ENCODE measurements at regions not wholly inside any gene's neighbourhood (a gene's known extent, or its start where the extent isn't known, plus 50 kb on each side); places are given as distances from the start of the nearest gene placed in this dataset.

DNA sequence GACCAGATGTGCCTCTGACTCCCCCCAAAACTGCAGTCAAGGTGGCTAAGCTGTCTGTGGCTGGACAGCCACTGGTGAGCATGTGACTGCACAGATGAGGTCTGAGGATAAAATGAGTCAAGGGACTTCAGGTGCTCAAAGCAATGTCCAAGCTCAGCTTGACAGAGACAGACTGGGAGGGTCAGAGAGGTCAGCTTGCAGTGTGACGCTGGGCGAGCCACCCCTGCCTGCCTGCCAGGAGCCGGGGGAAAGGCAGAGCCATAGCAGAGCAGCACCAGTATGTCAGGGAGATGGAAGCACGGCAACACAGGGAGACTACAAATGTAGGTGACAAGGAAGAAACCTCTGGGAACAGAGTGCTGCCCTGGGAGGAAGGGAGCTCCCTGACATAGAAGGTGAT is 399.4 kb downstream of the OCA2 start:
- H3K9me3 ChIP-seq (ENCODE audit: control insufficient read depth, insufficient read depth, low read depth, low read length), result no peaks in the 10 kb centered on the region
- no peak for DNase-seq (ENCODE audit: low read depth in 2 of 2)
- no peak overlapping the region for H2AFZ ChIP-seq (ENCODE audit: low read length)
- no peaks in the 10 kb centered on the region for H4K20me1 ChIP-seq (ENCODE audit: control insufficient read depth, extremely low read depth, insufficient read depth, low read length)
- no peak overlapping the region for H3K4me3 ChIP-seq (replicated peaks in 1 of 4; ENCODE audit: control extremely low read depth in 1 of 4, insufficient read depth in 1 of 4, low read depth in 3 of 4, low read length in 4 of 4)
- TF ChIP-seq EZH2 (IDR thresholded peaks at IDR 0.05; ENCODE audit: low read length, missing control alignments), result no peak
- TF ChIP-seq, protein P1, sequence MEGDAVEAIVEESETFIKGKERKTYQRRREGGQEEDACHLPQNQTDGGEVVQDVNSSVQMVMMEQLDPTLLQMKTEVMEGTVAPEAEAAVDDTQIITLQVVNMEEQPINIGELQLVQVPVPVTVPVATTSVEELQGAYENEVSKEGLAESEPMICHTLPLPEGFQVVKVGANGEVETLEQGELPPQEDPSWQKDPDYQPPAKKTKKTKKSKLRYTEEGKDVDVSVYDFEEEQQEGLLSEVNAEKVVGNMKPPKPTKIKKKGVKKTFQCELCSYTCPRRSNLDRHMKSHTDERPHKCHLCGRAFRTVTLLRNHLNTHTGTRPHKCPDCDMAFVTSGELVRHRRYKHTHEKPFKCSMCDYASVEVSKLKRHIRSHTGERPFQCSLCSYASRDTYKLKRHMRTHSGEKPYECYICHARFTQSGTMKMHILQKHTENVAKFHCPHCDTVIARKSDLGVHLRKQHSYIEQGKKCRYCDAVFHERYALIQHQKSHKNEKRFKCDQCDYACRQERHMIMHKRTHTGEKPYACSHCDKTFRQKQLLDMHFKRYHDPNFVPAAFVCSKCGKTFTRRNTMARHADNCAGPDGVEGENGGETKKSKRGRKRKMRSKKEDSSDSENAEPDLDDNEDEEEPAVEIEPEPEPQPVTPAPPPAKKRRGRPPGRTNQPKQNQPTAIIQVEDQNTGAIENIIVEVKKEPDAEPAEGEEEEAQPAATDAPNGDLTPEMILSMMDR (conservative IDR thresholded peaks at IDR 0.05 in 1 of 2, IDR thresholded peaks at IDR 0.05 in 1 of 2; ENCODE audit: low read depth in 1 of 2, low read length in 2 of 2), result no peak
- no peaks in the 10 kb centered on the region for H3K4me1 ChIP-seq (ENCODE audit: control insufficient read depth, extremely low read depth, insufficient read depth, low read length)
- H3K4me2 ChIP-seq (ENCODE audit: extremely low read depth, insufficient read depth, low read length), result no peak overlapping the region
- H3K27me3 ChIP-seq (ENCODE audit: control insufficient read depth, insufficient read depth, low read length), result no peaks in the 10 kb centered on the region
- no peak overlapping the region for H3K27ac ChIP-seq (ENCODE audit: insufficient read depth, low read length)
- no peaks in the 10 kb centered on the region for H3K36me3 ChIP-seq (ENCODE audit: control insufficient read depth, insufficient read depth, low read length)
- H3K79me2 ChIP-seq (ENCODE audit: control insufficient read depth, insufficient read depth, low read length), result no peaks in the 10 kb centered on the region
- H3K9ac ChIP-seq (ENCODE audit: insufficient read depth, low read length), result no peak overlapping the region

DNA sequence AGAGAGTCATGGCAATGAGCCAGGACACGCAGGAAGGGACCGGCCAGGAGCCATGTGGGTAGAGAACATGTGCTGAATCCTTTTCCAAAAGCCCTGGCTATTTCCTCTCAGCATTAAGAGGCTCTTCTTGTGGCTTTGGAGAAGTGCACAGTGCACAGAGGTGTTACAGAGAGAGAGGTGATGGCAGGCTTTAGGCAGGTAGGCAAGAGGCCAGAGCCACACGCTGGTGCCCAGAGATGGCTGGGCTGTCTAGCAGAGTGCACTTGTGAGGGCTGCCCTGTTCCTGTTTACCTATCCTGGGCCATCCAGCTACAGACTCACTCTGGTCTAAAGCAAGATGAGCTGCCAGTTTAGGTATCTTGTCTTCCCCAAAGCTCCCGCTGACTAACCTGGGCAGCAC is 402.6 kb downstream of the OCA2 start:
- Histone ChIP-seq H3K9me3 (ENCODE audit: control insufficient read depth, insufficient read depth, low read depth, low read length) (no peaks in the 10 kb centered on the region), H4K20me1 (ENCODE audit: control insufficient read depth, extremely low read depth, insufficient read depth, low read length) (no peaks in the 10 kb centered on the region), H3K36me3 (ENCODE audit: control insufficient read depth, insufficient read depth, low read length) (no peaks in the 10 kb centered on the region), H3K4me3 (replicated peaks in 1 of 4; ENCODE audit: control extremely low read depth in 1 of 4, insufficient read depth in 1 of 4, low read depth in 3 of 4, low read length in 4 of 4) (no peak overlapping the region), H3K4me1 (ENCODE audit: control insufficient read depth, extremely low read depth, insufficient read depth, low read length) (no peaks in the 10 kb centered on the region), H2AFZ (ENCODE audit: low read length) (no peak overlapping the region), H3K27me3 (ENCODE audit: control insufficient read depth, insufficient read depth, low read length) (no peaks in the 10 kb centered on the region), H3K27ac (ENCODE audit: insufficient read depth, low read length) (no peak overlapping the region), H3K79me2 (ENCODE audit: control insufficient read depth, insufficient read depth, low read length) (no peaks in the 10 kb centered on the region), H3K9ac (ENCODE audit: insufficient read depth, low read length) (no peak overlapping the region), H3K4me2 (ENCODE audit: extremely low read depth, insufficient read depth, low read length) (no peak overlapping the region)
- TF ChIP-seq, protein P1 (conservative IDR thresholded peaks at IDR 0.05 in 1 of 2, IDR thresholded peaks at IDR 0.05 in 1 of 2; ENCODE audit: low read depth in 1 of 2, low read length in 2 of 2), result no peak
- TF ChIP-seq EZH2 (IDR thresholded peaks at IDR 0.05; ENCODE audit: low read length, missing control alignments), result no peak
- no peak for DNase-seq (ENCODE audit: low read depth in 2 of 2)

DNA sequence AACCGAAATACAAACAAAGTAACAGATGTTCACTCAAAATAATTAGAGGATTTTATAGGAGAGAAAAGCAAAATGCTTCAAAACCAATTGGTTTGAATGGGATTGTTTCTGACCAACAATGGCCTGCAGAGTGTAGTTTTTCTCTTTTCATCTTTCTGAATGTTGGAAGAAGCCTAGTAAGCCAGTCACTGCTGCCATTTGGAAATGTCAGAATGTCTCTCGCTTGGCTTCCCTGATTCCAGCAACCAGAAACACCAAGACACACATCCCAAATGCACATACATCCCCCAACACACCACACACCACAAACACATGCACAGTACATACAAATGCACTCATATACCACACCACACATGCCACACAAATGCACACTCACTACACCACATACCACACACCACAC is 403.4 kb downstream of the OCA2 start:
- no peak for DNase-seq (ENCODE audit: low read depth in 2 of 2)
- no peaks in the 10 kb centered on the region for H4K20me1 ChIP-seq (ENCODE audit: control insufficient read depth, extremely low read depth, insufficient read depth, low read length)
- H3K36me3 ChIP-seq (ENCODE audit: control insufficient read depth, insufficient read depth, low read length), result no peaks in the 10 kb centered on the region
- no peaks in the 10 kb centered on the region for H3K27me3 ChIP-seq (ENCODE audit: control insufficient read depth, insufficient read depth, low read length)
- TF ChIP-seq EZH2 (IDR thresholded peaks at IDR 0.05; ENCODE audit: low read length, missing control alignments), result no peak
- TF ChIP-seq, protein P1 (conservative IDR thresholded peaks at IDR 0.05 in 1 of 2, IDR thresholded peaks at IDR 0.05 in 1 of 2; ENCODE audit: low read depth in 1 of 2, low read length in 2 of 2), result no peak
- no peaks in the 10 kb centered on the region for H3K79me2 ChIP-seq (ENCODE audit: control insufficient read depth, insufficient read depth, low read length)
- H2AFZ ChIP-seq (ENCODE audit: low read length), result no peak overlapping the region
- no peak overlapping the region for H3K27ac ChIP-seq (ENCODE audit: insufficient read depth, low read length)
- H3K9me3 ChIP-seq (ENCODE audit: control insufficient read depth, insufficient read depth, low read depth, low read length), result no peaks in the 10 kb centered on the region
- H3K4me3 ChIP-seq (replicated peaks in 1 of 4; ENCODE audit: control extremely low read depth in 1 of 4, insufficient read depth in 1 of 4, low read depth in 3 of 4, low read length in 4 of 4), result no peak overlapping the region
- no peak overlapping the region for H3K9ac ChIP-seq (ENCODE audit: insufficient read depth, low read length)
- H3K4me1 ChIP-seq (ENCODE audit: control insufficient read depth, extremely low read depth, insufficient read depth, low read length), result no peaks in the 10 kb centered on the region
- no peak overlapping the region for H3K4me2 ChIP-seq (ENCODE audit: extremely low read depth, insufficient read depth, low read length)

Measured in fibroblast of lung (primary cell).